ENCODE measurements at regions not wholly inside any gene's neighbourhood (a gene's known extent, or its start where the extent isn't known, plus 50 kb on each side); places are given as distances from the start of the nearest gene placed in this dataset.

GRCh38 chr4:24742335-24742734, 53.0 kb upstream of the SOD3 start:
- WGBS (ENCODE audit: low lambda C conversion rate, missing lambda C conversion rate), result 86% methylated on average over 2 of the region's 2 CpGs

GRCh38 chr4:24742773-24743172, 52.6 kb upstream of the SOD3 start:
- Histone ChIP-seq H3K36me3 (replicated peaks; ENCODE audit: insufficient read depth, low read depth) (no peaks in the 10 kb centered on the region), H3K4me3 (no peak overlapping the region), H3K79me2 (no peaks in the 10 kb centered on the region), H2AFZ (no peak overlapping the region), H4K20me1 (ENCODE audit: insufficient read depth, poor library complexity, severe bottlenecking) (no peaks in the 10 kb centered on the region), H3K27ac (no peak overlapping the region), H3K9me2 (replicated peaks; ENCODE audit: insufficient read depth) (no peaks in the 10 kb centered on the region), H3K9me3 (ENCODE audit: low read depth) (no peaks in the 10 kb centered on the region), H3K4me2 (no peak overlapping the region), H3K4me1 (ENCODE audit: insufficient read depth) (no peaks in the 10 kb centered on the region), H3K27me3 (no peaks in the 10 kb centered on the region)
- TF ChIP-seq EZH2phosphoT487 (IDR thresholded peaks at IDR 0.05; ENCODE audit: low read depth, severe bottlenecking, unreplicated experiment) (no peak), EZH2 (IDR thresholded peaks at IDR 0.05; ENCODE audit: borderline replicate concordance) (no peak), CTCF (IDR thresholded peaks at IDR 0.05; ENCODE audit: poor library complexity) (no peak)
- DNase-seq (ENCODE audit: low spot score), result no peak
- 76% methylated on average over 5 of the region's 5 CpGs for WGBS (ENCODE audit: low lambda C conversion rate, missing lambda C conversion rate)

More at GRCh38 chr4:24742335-24742734, 53.0 kb upstream of the SOD3 start:
- no peak overlapping the region for H3K4me3 ChIP-seq
- H4K20me1 ChIP-seq (ENCODE audit: insufficient read depth, poor library complexity, severe bottlenecking), result no peaks in the 10 kb centered on the region
- H3K9me2 ChIP-seq (replicated peaks; ENCODE audit: insufficient read depth), result no peaks in the 10 kb centered on the region
- H3K4me1 ChIP-seq (ENCODE audit: insufficient read depth), result no peaks in the 10 kb centered on the region
- H2AFZ ChIP-seq, result no peak overlapping the region
- no peaks in the 10 kb centered on the region for H3K9me3 ChIP-seq (ENCODE audit: low read depth)
- H3K4me2 ChIP-seq, result no peak overlapping the region
- no peak overlapping the region for H3K27ac ChIP-seq
- H3K27me3 ChIP-seq, result no peaks in the 10 kb centered on the region
- H3K36me3 ChIP-seq (replicated peaks; ENCODE audit: insufficient read depth, low read depth), result no peaks in the 10 kb centered on the region
- TF ChIP-seq CTCF (IDR thresholded peaks at IDR 0.05; ENCODE audit: poor library complexity) (no peak), EZH2 (IDR thresholded peaks at IDR 0.05; ENCODE audit: borderline replicate concordance) (no peak), EZH2phosphoT487 (IDR thresholded peaks at IDR 0.05; ENCODE audit: low read depth, severe bottlenecking, unreplicated experiment) (no peak)
- H3K79me2 ChIP-seq, result no peaks in the 10 kb centered on the region
- DNase-seq (ENCODE audit: low spot score), result no peak

GRCh38 chr4:24743206-24743605, 52.2 kb upstream of the SOD3 start:
- 87% methylated on average over 5 of the region's 5 CpGs for WGBS (ENCODE audit: low lambda C conversion rate, missing lambda C conversion rate)
- Histone ChIP-seq H3K27ac (no peak overlapping the region), H3K4me2 (no peak overlapping the region), H3K36me3 (replicated peaks; ENCODE audit: insufficient read depth, low read depth) (no peaks in the 10 kb centered on the region), H3K79me2 (no peaks in the 10 kb centered on the region), H3K9me2 (replicated peaks; ENCODE audit: insufficient read depth) (no peaks in the 10 kb centered on the region), H2AFZ (no peak overlapping the region), H3K27me3 (no peaks in the 10 kb centered on the region), H3K9me3 (ENCODE audit: low read depth) (no peaks in the 10 kb centered on the region), H4K20me1 (ENCODE audit: insufficient read depth, poor library complexity, severe bottlenecking) (no peaks in the 10 kb centered on the region), H3K4me3 (no peak overlapping the region), H3K4me1 (ENCODE audit: insufficient read depth) (no peaks in the 10 kb centered on the region)
- no peak for TF ChIP-seq EZH2phosphoT487 (IDR thresholded peaks at IDR 0.05; ENCODE audit: low read depth, severe bottlenecking, unreplicated experiment)
- no peak for TF ChIP-seq EZH2 (IDR thresholded peaks at IDR 0.05; ENCODE audit: borderline replicate concordance)
- no peak for TF ChIP-seq CTCF (IDR thresholded peaks at IDR 0.05; ENCODE audit: poor library complexity)
- no peak for DNase-seq (ENCODE audit: low spot score)

GRCh38 chr4:24743927-24744326, 51.4 kb upstream of the SOD3 start:
- no peaks in the 10 kb centered on the region for H4K20me1 ChIP-seq (ENCODE audit: insufficient read depth, poor library complexity, severe bottlenecking)
- no peaks in the 10 kb centered on the region for H3K36me3 ChIP-seq (replicated peaks; ENCODE audit: insufficient read depth, low read depth)
- DNase-seq (ENCODE audit: low spot score), result peak; percentile 13
- H3K79me2 ChIP-seq, result no peaks in the 10 kb centered on the region
- H3K27ac ChIP-seq, result no peak overlapping the region
- H2AFZ ChIP-seq, result no peak overlapping the region
- no peaks in the 10 kb centered on the region for H3K9me3 ChIP-seq (ENCODE audit: low read depth)
- 58% methylated on average over 5 of the region's 5 CpGs for WGBS (ENCODE audit: low lambda C conversion rate, missing lambda C conversion rate)
- H3K9me2 ChIP-seq (replicated peaks; ENCODE audit: insufficient read depth), result no peaks in the 10 kb centered on the region
- H3K4me3 ChIP-seq, result no peak overlapping the region
- no peaks in the 10 kb centered on the region for H3K4me1 ChIP-seq (ENCODE audit: insufficient read depth)
- TF ChIP-seq EZH2phosphoT487 (IDR thresholded peaks at IDR 0.05; ENCODE audit: low read depth, severe bottlenecking, unreplicated experiment) (no peak), EZH2 (IDR thresholded peaks at IDR 0.05; ENCODE audit: borderline replicate concordance) (no peak), CTCF (IDR thresholded peaks at IDR 0.05; ENCODE audit: poor library complexity) (no peak)
- H3K27me3 ChIP-seq, result no peaks in the 10 kb centered on the region
- H3K4me2 ChIP-seq, result no peak overlapping the region

Measured in hepatocyte (in vitro differentiated cells).